HG03108 (cell line): ENCODE measurements at regions not wholly inside any gene's neighbourhood (a gene's known extent, or its start where the extent isn't known, plus 50 kb on each side); places are given as distances from the start of the nearest gene placed in this dataset.

Source experiments
- ATAC-seq: cut with Tn5 transposase; IDR thresholded peaks from one replicate; pipeline ENCODE4 v1.9.1; 2021; ENCODE audit warnings: moderate library complexity; ENCODE audit not compliant: unreplicated experiment

DNA sequence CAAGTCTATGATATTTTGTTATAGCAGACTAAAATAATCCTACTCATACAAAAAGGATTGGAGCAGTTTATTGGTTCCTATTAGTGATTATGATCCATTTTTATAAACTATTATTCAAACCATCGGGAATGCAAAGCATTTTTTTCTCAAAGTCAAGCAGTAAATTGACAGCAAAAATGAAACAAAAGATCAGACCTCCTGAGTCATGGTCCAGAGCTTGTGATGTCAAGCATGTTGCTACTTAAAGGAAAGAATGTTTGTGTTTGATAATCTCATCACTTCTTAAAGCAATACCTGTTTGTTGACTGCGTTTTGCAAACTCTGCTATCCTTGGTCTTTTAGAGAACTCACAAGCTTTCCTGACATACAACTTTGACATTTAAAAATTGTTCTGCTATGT, 204.4 kb downstream of the SAMD5 start:
- ATAC-seq: no peak

DNA sequence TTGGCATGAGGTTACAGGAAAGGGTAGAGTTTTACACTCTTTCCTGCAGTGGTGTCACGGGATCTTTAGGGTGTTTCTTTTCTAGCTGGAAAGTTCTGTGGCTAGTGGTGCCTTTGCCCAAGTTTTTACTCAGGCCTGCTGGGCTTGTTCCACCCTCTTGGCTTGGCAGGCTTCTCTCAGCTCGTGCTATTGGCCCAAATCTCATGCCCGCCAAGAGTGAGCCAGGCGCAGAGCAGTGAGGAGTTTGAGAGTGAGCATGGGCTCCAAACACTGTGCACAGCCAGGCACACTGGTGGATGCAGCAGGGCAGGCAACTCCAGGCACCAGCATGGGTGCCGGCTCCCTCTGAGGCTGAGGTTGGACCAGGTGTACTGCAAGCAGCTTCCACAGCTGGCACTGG, 206.5 kb downstream of the SAMD5 start:
- ATAC-seq: no peak

DNA sequence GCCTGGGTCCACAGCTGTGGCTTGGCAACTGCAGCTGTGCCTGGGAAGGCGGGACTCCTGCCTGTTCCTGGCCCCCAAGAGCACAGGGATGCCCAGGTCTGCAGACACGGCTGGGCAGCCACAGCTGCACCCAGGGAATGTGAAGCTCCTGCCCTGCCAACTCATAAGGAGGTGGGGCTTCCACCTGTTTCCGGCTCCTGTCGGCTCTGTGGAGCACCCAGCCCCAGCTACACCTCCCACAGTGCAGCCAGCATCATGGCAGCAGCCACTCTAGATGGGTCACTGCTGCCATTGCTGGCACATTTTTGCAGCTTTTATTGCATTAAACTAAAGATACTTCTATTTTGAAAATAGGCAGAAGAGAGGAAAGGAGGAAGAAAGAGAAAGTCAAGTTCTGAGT, 207.9 kb downstream of the SAMD5 start:
- no peak for ATAC-seq

DNA sequence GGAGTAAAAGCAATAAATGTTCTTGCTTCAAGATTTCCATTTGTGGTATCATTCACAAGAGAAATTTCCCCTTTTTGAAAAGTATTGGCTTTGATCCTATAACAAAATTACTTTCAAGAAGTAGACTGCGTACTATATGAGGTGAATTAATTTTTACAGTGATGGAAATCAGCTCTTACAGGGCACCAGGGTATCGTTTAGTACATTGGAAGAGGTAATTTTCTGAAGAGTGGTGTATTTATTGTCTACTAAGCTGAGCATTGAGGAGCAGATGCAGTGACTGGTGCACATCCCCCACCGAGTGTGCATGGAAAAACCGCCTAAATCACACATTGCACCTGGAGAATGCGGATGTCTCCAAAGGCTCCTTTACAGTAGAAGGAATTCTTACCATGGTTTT, 209.5 kb downstream of the SAMD5 start:
- ATAC-seq: no peak

DNA sequence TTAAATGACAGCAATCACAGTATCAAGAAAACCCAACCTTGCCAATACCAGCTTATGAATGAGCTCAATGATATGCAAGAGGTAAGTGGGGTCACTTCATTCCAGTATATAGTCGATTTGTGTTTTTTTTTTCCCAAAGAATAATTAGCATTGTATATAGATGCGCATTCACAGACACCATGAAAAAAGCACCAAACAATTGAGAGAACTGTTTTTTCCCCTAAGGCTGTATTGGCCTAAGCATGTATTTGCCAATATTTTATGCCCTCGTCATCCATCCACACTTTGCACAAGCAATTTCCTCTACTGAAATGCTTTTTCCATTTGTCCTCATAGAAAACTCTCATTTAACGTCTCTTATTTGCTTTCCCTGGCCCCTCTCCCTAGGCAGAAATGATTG, 213.7 kb downstream of the SAMD5 start:
- ATAC-seq: no peak

DNA sequence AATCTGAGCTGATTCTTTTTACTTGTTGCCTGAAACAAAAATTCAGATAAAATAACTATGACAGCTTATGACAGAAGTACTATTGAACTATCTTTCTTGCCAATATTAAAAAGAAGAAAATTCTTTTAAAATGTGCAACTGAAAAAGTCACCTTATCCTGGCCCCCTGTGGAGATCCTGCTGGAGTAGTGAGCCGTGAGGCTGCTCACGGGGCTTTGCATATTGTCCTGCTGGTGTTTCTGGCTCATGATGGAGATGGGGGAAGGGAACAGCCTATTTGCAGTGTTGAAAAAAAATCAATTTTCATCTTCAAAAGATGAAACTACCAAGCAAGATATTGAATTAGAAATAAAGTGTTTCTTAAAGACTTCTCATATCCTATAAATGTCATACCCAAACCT, 216.0 kb downstream of the SAMD5 start:
- ATAC-seq: no peak

DNA sequence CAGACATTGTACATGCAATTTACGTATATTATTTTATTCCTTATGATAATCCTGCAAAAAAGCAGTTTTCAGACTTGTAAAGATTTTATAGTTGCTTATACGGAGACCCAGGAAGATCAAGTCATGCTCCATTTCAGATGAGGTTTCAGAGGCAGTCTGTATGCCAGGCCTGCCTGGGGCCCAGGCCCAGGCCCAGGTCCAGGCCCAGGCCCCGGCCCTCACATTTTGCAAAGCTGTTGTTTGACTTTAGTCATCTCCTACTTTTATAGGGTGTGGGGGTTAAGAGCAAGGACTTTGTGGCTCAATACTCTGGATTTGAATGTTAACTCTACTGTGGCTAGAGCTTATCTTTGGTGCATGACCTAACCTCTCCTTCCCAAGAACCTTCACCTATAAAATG, 217.9 kb downstream of the SAMD5 start:
- ATAC-seq: no peak

DNA sequence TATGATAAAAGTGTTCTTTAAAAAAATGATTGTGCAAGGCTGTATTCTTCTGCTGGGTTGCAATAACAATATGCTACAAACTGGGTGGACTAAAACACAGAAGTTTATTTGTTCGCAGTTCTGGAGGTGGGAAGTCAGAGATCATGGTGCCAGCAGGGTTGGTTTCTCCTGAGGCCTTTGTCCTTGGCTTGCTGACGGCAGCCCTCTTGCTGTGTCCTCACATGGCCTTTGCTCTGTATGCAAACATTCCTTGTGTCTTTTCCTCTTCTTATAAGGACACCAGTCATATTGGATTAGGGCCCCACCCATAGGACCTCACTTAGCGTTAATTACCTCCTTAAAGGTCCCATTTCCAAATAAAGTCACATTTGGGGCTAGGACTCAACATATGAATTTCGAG, 220.4 kb downstream of the SAMD5 start:
- no peak for ATAC-seq

DNA sequence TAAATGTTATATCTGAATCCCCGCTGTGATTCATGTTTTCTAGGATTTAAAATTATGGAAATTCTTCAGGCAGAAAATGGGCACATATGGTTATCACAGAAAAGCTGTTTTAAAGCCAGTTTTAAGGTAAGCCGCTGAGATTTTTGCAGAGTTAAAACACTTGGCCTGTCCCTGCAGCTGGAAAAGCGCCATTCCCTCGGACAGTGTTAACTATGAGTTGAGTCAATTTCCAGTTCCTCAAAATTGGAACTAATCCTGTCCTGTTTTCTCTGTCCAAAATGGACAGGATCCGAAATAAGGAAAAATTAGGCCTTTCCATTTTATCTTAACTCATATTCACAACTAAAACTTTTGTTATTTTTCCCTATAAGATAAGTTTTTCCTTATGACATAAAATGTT, 225.2 kb downstream of the SAMD5 start:
- no peak for ATAC-seq

DNA sequence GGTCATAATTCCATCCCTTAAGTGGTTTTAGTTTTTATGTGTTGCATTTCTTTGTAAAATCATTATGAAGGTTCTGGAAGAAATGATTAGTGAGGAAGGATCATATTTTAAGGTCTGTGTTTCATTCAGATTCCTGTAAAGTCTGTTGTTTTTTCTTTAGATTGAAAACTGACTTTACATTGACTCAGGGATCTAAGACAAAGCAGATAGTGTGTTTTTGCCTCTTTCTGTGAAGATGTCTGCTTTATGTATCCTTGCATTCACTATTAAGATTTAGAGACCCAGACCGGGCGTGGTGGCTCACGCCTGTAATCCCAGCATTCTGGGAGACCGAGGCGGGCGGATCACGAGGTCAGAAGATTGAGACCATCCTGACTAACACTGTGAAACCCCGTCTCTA, 225.7 kb downstream of the SAMD5 start:
- ATAC-seq: no peak

DNA sequence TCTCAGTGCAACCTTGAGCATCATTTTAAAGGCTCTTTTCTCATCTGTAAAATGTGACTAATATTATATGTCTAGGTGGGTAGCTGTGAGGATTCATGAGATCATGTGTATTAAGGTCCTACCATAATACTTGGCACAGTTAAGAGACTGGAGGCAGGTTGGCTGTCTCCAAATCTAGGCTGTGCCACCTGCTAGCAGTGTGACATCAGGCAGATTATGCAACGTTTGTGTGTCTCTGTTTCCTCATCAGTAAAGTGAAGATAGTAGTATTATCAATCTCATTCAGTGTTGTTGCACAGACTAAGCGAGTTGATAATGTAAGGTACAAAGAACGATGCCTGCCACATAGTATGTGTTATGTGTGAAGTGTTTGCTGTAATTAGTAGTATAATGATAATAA, 227.4 kb downstream of the SAMD5 start:
- no peak for ATAC-seq

DNA sequence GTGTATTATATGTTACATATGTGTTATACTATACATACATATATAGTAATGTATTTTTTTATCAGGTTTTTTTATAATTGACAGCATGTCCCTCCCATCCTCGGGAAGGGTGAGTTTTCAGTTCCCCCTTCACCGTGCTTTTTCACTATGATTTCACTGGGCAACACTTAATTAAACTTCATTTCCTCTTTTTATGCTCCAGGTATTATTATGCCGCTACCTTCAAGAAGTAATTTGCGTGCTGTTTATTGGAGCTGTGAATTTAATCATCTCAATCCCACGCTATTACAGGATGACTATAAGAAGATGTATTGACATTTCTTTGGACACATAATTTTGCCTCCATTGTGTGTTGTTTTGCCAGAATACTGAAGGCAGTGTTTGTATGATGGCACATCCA, 228.6 kb downstream of the SAMD5 start:
- no peak for ATAC-seq

DNA sequence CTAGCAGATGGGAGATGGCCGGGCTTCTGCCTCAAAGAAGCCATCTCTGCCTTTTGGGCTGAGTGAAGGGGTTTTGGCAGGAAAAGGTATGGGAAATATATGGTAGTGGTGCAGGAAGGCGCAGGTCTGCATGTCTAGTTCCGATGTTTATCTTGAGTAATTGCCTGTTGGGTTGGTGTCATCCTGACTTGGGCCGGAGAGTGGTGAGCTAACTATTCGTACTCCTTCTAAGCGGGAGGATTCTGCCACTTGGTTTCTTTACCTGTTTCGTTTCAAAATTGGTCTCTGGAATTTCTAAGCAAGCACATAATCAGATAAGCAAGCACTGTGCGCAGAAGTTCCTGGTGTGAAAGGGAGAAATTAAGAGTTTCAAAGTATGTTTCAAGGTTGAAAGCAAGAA, 229.6 kb downstream of the SAMD5 start:
- no peak for ATAC-seq

DNA sequence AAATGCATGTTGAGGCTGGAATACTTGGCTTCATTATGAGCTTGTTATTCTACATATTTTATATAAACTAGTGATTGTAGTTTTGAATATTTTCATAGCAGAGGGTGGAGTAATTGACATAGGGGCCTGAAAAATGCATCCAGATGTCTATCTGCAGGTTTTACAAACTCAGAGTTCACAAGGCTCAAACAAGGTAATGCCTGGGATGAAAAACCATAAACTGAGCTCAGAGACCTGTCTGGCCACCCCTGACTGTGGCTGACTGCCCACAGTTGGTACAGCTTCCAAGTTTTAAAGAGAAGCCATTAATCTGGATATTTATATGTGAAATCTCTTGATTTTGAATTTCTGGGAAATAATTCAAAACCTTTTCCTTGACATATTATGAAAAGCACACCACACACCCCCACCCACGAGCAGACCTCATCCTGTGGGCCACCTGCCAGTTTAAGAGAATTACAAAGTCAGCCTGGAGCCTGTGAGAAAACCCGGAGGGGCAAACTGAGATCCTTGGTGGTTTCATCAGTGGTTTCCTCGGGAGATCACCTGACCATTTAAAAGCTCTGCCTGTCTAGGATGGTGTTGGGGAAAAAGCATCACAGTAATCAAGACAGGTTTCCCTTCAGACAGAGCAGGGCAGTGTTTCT, 230.1 kb downstream of the SAMD5 start:
- no peak for ATAC-seq

DNA sequence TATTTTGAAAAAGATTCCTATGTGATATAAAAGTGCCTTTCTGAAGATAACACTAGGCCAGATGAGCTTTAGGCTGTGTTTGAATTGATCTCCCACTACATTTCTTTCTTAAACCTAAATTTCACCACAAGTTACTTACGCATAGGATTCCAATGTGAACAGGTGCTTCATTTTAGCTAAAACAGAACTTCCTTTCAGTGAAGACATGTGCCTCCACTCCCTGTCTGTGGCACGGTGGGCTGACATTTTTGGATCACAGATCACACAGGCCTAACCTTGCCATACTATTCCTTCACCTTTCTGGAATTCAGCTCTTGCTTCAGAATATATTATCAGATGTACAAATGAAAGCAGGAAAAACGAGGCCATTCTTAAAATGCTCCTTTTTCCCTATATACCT, 231.8 kb downstream of the SAMD5 start:
- no peak for ATAC-seq

DNA sequence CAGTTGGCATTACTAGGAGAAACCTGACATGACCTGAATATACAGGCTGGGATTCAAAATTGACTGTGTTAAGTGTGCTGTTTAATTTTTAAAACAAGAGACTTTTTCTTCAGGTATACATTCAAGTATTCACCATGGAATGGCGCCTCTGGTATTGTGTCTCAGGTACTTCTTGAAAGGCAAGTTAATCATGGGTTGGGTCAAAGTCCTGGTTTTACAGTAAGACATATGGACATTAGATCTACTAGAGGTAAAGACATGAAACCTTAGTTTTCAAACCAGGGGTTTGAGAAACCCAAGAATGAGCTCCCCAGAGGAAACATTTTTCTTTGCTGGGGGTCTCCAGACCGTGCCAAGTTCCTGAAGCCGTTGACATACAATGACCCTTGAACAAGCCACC, 232.4 kb downstream of the SAMD5 start:
- no peak for ATAC-seq

DNA sequence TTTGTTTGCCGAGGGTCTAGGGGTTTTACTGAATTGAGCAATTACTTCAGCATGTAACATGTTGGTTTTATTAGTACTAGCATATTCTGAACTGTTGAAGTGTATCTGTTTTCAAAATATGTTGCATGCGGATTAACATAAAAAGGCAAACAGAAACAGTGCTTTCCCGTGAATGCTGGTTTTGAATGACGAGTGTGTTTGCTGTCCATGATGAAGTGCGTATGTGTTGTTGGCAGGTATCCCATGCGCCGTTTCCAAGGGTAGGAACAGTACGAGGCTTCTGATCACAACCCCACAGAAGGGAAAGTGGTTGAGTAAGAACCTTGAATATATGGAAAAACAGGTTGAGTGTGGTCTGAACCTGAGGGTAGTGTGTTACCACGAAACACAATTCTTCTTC, 232.9 kb downstream of the SAMD5 start:
- ATAC-seq: no peak

DNA sequence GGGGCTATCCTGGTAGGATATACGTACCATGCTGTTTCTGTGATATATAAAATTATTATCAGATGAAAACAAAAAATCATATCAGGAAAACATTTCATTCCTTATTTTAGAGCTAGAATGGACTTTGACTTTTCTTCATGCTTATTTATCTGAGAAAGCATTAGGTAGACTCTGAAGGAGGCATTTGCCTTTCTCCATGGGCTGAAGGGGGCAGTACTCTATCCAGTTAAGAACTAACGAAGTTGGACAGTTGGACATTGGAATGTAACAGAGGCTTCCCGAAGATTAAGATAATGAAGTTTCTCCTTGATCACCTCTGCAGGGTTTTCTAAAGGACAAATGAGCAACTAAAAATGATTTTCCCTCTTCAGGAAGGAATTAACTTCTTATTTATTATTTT, 233.9 kb downstream of the SAMD5 start:
- ATAC-seq: no peak

DNA sequence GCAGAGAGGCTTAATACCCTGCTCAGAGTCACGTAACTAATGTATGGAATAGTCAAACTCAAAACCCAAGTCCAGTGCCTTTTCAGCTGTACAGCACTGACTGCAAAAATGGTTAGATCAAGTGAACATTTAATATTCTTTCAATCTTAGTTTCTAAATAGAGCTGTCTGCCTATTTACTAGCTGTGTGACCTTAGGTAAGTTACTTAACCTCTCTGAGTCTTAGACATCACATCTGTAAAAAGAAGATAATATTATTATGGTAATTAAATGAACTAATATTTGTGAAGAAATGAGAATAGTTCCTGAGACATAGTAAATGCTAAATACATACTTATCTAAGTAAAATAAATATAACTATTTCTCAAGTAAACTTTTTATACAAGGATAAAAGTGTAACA, 235.5 kb downstream of the SAMD5 start:
- ATAC-seq: no peak

DNA sequence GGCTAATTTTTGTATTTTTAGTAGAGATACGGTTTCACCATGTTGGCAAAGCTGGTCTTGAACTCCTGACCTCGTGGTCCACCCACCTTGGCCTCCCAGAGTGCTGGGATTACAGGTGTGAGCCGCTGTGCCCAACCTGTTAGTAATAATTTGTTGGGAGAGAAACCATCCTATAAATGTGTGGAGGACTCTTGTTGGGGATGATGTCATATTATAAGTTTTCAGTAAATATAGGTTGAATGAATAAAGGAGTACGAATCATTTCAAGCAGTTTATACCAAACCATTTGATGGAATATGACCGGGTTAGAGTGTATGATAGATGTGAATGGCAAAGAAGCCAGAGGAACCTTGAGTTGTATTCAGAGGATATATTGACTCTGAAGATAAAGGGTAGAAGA, 240.8 kb downstream of the SAMD5 start:
- ATAC-seq: no peak

DNA sequence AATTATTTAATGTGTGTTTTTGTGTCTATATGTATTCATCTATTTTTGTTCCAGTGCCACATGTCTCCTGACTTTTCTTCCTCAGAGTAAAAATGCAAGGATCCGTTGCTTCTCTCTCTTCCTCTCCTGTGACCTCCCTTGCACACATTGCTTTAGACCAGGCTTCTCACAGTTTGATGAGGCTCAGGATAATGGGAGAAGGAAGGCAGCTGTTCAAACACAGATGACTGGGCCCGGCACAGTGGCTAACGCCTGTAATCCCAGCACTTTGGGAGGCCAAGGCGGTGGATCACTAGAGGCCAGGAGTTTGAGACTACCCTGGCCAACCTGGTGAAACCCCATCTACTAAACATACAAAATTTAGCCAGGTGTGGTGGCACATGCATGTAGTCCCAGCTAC, 241.9 kb downstream of the SAMD5 start:
- ATAC-seq: no peak

DNA sequence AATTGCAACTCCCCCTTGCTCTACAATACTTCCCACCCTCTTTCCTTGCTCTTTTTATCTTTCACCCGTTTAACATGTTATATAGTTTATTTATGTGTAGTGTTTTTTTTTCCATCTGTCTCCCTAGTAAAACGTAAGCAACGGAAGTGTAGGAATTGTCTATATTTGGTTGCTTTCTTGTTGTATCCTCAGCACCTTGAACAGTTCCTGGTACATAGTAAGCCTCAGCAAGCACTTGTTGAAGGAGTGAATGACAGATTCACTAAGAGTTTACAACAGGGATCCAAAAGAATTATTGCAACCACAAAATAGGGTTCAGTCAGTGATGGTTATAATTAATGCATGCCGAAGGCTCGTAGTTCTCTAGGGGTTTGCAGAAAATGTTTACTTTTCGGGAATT, 242.7 kb downstream of the SAMD5 start:
- no peak for ATAC-seq

DNA sequence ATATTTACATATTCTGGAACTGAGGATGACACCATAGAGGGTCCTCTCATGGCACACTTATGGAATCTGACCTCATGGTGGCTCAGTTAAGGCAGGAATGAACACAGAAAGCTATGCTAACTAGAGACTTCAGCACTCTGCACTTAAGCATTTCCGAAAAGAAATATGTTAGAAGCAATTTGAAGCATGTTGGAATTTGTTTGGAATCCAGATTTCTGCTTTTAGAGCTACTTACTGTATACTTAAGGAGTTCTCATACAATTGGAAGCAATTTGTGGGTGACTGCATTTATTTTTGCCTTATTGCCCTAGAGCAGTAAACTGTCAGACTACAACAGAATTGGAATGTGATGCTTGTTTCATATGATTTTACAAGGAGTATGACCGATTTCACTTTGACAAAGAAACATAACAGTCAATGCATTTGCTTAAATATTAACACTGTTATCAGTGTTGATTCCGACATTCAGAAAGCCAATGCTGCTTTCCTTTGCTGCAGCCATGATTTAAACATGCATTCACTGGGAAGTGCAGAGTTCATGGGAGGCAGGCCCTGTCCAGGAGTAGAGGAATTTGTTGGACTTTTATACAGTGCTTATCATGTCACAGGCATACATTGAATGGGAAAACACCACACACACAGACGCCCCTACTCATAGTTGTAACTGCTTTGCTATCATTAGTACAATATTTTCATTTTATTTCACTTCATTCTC, 244.4 kb downstream of the SAMD5 start:
- no peak for ATAC-seq
